Loucy (cell line): ENCODE measurements at regions not wholly inside any gene's neighbourhood (a gene's known extent, or its start where the extent isn't known, plus 50 kb on each side); places are given as distances from the start of the nearest gene placed in this dataset.

Experiments
- H2AFZ ChIP-seq: fragments of 200-600 bp; sonication (generic); 2 replicates; pipeline ENCODE4 v1.6.0; 2016; ENCODE audit warnings: antibody characterized with exemption, mild to moderate bottlenecking, low read length, moderate library complexity
- H3F3A ChIP-seq: fragments of 200-600 bp; 2 replicates; pipeline ENCODE4 v1.6.0; 2016; ENCODE audit warnings: antibody characterized with exemption, low read depth, mild to moderate bottlenecking
- H3K27me3 ChIP-seq: fragments of 200-600 bp; sonication (generic); 2 replicates; pipeline ENCODE4 v1.6.1; 2014; ENCODE audit warnings: low read length, mild to moderate bottlenecking; ENCODE audit not compliant: insufficient read depth, poor library complexity, severe bottlenecking
- H3K36me3 ChIP-seq: fragments of 200-600 bp; sonication (generic); 2 replicates; pipeline ENCODE4 v1.6.1; 2016; ENCODE audit warnings: low read length; ENCODE audit not compliant: insufficient read depth
- H3K4me1 ChIP-seq: fragments of 200-600 bp; sonication (generic); 2 replicates; pipeline ENCODE4 v1.5.1; 2014; ENCODE audit warnings: low read length, mild to moderate bottlenecking; ENCODE audit not compliant: insufficient read depth, poor library complexity, severe bottlenecking
- H3K4me2 ChIP-seq: fragments of 200-600 bp; sonication (generic); 2 replicates; pipeline ENCODE4 v1.6.0; 2014; ENCODE audit warnings: antibody characterized with exemption, low read length, low read depth, mild to moderate bottlenecking; ENCODE audit not compliant: poor library complexity, severe bottlenecking
- H3K4me3 ChIP-seq: fragments of 200-600 bp; sonication (generic); 2 replicates; pipeline ENCODE4 v1.5.1; 2014; ENCODE audit warnings: low read length, mild to moderate bottlenecking, mixed read lengths; ENCODE audit not compliant: poor library complexity, severe bottlenecking
- H3K79me2 ChIP-seq: fragments of 200-600 bp; sonication (generic); 2 replicates; pipeline ENCODE4 v1.6.1; 2014; ENCODE audit warnings: low read length; ENCODE audit not compliant: insufficient read depth
- H3K9ac ChIP-seq: fragments of 200-600 bp; sonication (generic); 2 replicates; pipeline ENCODE4 v1.6.0; 2014; ENCODE audit warnings: mild to moderate bottlenecking, low read depth, low read length, moderate library complexity; ENCODE audit not compliant: poor library complexity, severe bottlenecking
- H3K9me2 ChIP-seq: fragments of 200-600 bp; sonication (generic); replicated peaks from 2 replicates; pipeline ENCODE4 v1.6.1; 2016; ENCODE audit warnings: low read depth, low read length, mixed read lengths
- H3K9me3 ChIP-seq: fragments of 200-600 bp; sonication (generic); 2 replicates; pipeline ENCODE4 v1.6.1; 2014; ENCODE audit warnings: mild to moderate bottlenecking, antibody characterized with exemption, low read length, low read depth; ENCODE audit not compliant: insufficient read depth
- H4K20me1 ChIP-seq: fragments of 200-600 bp; sonication (generic); 2 replicates; pipeline ENCODE4 v1.6.0; 2014; ENCODE audit warnings: antibody characterized with exemption, low read length, mild to moderate bottlenecking; ENCODE audit not compliant: insufficient read depth, poor library complexity, severe bottlenecking
- CTCF ChIP-seq: fragments of 200-600 bp; sonication (generic); conservative IDR thresholded peaks from 2 replicates; pipeline ENCODE4 v1.5.1; 2014; ENCODE audit warnings: mild to moderate bottlenecking, antibody characterized with exemption, low read length
- EZH2phosphoT487 ChIP-seq: fragments of 200-600 bp; IDR thresholded peaks from 2 replicates; pipeline ENCODE4 v1.6.1; 2018; ENCODE audit warnings: antibody characterized with exemption, mild to moderate bottlenecking, moderate library complexity, borderline replicate concordance

- Histone ChIP-seq H3K9me2 (no peaks in the 10 kb centered on the region), H3F3A (no peaks in the 10 kb centered on the region), H3K4me1 (no peaks in the 10 kb centered on the region), H3K79me2 (no peaks in the 10 kb centered on the region), H2AFZ (no peak overlapping the region), H3K9me3 (no peaks in the 10 kb centered on the region), H3K9ac (no peak overlapping the region), H3K4me3 (no peak overlapping the region), H3K4me2 (no peak overlapping the region), H3K36me3 (no peaks in the 10 kb centered on the region), H4K20me1 (no peaks in the 10 kb centered on the region), H3K27me3 (no peaks in the 10 kb centered on the region)
- TF ChIP-seq CTCF = no peak
- no peak for TF ChIP-seq EZH2phosphoT487
Measured at GRCh38 chr2:164014791-164015190, 279.0 kb upstream of the FIGN start.

GRCh38 chr2:164014068-164014731 is 278.4 kb upstream of the FIGN start:
- Histone ChIP-seq H2AFZ (no peak overlapping the region), H4K20me1 (no peaks in the 10 kb centered on the region), H3K9me3 (no peaks in the 10 kb centered on the region), H3K79me2 (no peaks in the 10 kb centered on the region), H3K36me3 (no peaks in the 10 kb centered on the region), H3K4me2 (no peak overlapping the region), H3K27me3 (no peaks in the 10 kb centered on the region), H3K9me2 (no peaks in the 10 kb centered on the region), H3K9ac (no peak overlapping the region), H3K4me1 (no peaks in the 10 kb centered on the region), H3F3A (no peaks in the 10 kb centered on the region), H3K4me3 (no peak overlapping the region)
- TF ChIP-seq EZH2phosphoT487 (no peak), CTCF (no peak)

GRCh38 chr2:164012581-164012980 is 276.8 kb upstream of the FIGN start:
- no peaks in the 10 kb centered on the region for H3K79me2 ChIP-seq
- TF ChIP-seq EZH2phosphoT487 (no peak), CTCF (no peak)
- H3F3A ChIP-seq = no peaks in the 10 kb centered on the region
- no peaks in the 10 kb centered on the region for H3K9me2 ChIP-seq
- no peak overlapping the region for H2AFZ ChIP-seq
- H3K4me1 ChIP-seq = no peaks in the 10 kb centered on the region
- H3K4me2 ChIP-seq = no peak overlapping the region
- no peaks in the 10 kb centered on the region for H3K27me3 ChIP-seq
- H3K9me3 ChIP-seq = no peaks in the 10 kb centered on the region
- no peak overlapping the region for H3K9ac ChIP-seq
- no peaks in the 10 kb centered on the region for H3K36me3 ChIP-seq
- H4K20me1 ChIP-seq = no peaks in the 10 kb centered on the region
- H3K4me3 ChIP-seq = no peak overlapping the region
